Gastroesophageal sphincter (tissue), 3 donors: ENCODE measurements at regions not wholly inside any gene's neighbourhood (a gene's known extent, or its start where the extent isn't known, plus 50 kb on each side); places are given as distances from the start of the nearest gene placed in this dataset.

Experiments used
- CTCF ChIP-seq, 4 experiments: fragments of 200-600 bp in 2 of 4; fragments of 450-650 bp in 2 of 4; sonication (generic) in 1 of 4; IDR thresholded peaks; one replicate each; pipeline ENCODE4 v1.5.1; 2017 to 2019; ENCODE audit warnings: antibody characterized with exemption in 4 of 4, mild to moderate bottlenecking in 2 of 4, moderate library complexity in 2 of 4
- POLR2A ChIP-seq, 2 donors: fragments of 450-650 bp; IDR thresholded peaks; one replicate each; pipeline ENCODE4 v1.6.1; 2017; ENCODE audit warnings: antibody characterized with exemption in 2 of 2, mild to moderate bottlenecking in 2 of 2, moderate library complexity in 1 of 2
- POLR2AphosphoS5 ChIP-seq: sonication (generic); formaldehyde crosslinking; IDR thresholded peaks from one replicate; pipeline ENCODE4 v1.6.1; 2017; ENCODE audit warnings: antibody characterized with exemption

DNA sequence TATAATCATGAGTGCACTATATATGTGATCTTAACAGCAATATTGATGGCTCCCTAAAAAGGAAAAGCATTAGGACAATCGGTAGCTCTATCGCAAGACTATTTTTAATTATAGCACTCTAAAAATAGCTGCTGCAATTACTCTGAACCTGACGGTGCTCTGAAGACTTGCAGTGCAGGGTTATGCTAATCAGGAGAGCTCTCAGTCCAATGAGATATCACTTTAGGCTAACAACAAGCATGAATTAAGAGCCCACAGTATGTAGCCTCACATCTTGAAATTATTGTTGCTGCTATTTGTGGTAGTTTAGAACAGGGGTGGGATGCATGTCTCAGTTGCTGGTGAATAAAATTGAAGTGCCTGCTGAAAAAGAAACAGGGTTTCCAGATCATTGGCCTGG lies 515.8 kb upstream of the AKR1E2 start:
- TF ChIP-seq CTCF (IDR thresholded peaks at IDR 0.05) (no peak), POLR2AphosphoS5 (no peak), POLR2A (IDR thresholded peaks at IDR 0.05) (no peak)
